Ishikawa (cell line): ENCODE measurements at regions not wholly inside any gene's neighbourhood (a gene's known extent, or its start where the extent isn't known, plus 50 kb on each side); places are given as distances from the start of the nearest gene placed in this dataset.

Experiments
- CEBPB ChIP-seq: IDR thresholded peaks from 2 replicates; pipeline ENCODE4 v1.6.1; 2012
- EP300 ChIP-seq: IDR thresholded peaks from 2 replicates; pipeline ENCODE4 v1.6.1; 2012; ENCODE audit warnings: borderline replicate concordance
- RAD21 ChIP-seq: IDR thresholded peaks from 2 replicates; pipeline ENCODE4 v1.6.1; 2012; ENCODE audit warnings: low read depth

- TF ChIP-seq CEBPB: no peak
- no peak for TF ChIP-seq RAD21
- TF ChIP-seq EP300: peak; percentile 51; the same call in 1 of the 2 replicates
Observed at GRCh38 chr9:73451003-73451402, 299.3 kb downstream of the ANXA1 start.
